HG03103 (cell line): ENCODE measurements at regions not wholly inside any gene's neighbourhood (a gene's known extent, or its start where the extent isn't known, plus 50 kb on each side); places are given as distances from the start of the nearest gene placed in this dataset.
"Not testable (repeated sequence)": the region's sequence is repeated elsewhere in the genome, so short reads cannot be mapped to it uniquely, and the experiment has no call there.

ENCODE experiments used
- ATAC-seq: cut with Tn5 transposase; IDR thresholded peaks from one replicate; pipeline ENCODE4 v1.9.1; 2021; ENCODE audit warnings: low read depth; ENCODE audit not compliant: unreplicated experiment

GRCh38 chr3:75379840-75380239, 284.3 kb upstream of the FRG2C start:
- ATAC-seq, result not testable (repeated sequence)

- no peak for ATAC-seq
Measured at GRCh38 chr3:75380276-75380771, 283.8 kb upstream of the FRG2C start.

GRCh38 chr3:75384016-75384415, 280.1 kb upstream of the FRG2C start:
- not testable (repeated sequence) for ATAC-seq

DNA sequence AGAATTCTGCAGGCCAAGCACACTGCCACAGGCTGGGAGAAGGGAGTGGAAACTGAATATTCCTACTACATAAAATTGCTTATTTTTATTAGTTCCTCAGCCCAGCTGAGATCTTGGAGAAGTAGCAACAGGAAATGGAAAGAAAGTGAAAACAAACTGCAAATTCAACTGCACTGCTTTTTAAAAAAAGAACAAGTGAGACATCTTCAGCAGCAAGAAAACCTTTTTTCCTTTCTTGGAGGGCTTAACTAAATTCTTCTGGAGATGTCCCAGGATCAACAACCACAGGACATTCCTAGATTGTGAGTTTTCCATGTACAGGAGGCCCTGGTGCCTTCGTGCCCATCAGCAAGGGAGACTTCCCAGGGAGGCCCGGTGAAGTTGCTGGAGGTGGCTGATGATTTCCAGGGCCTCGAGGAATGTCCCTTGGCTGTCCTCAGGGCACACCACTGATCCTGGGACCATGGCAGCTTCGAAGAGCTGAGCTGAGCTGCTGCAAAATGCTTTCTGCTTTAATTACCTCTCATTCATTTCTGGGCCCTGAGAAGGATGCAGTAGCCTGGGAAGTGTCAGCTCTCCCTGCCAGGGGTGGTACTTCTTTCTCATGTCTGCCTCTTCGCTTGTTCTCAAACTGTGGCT, 275.5 kb upstream of the FRG2C start:
- ATAC-seq, result not testable (repeated sequence)

- ATAC-seq, result not testable (repeated sequence)
Measured at GRCh38 chr3:75393288-75393694, 270.8 kb upstream of the FRG2C start.

GRCh38 chr3:75394102-75394501, 270.0 kb upstream of the FRG2C start:
- not testable (repeated sequence) for ATAC-seq

DNA sequence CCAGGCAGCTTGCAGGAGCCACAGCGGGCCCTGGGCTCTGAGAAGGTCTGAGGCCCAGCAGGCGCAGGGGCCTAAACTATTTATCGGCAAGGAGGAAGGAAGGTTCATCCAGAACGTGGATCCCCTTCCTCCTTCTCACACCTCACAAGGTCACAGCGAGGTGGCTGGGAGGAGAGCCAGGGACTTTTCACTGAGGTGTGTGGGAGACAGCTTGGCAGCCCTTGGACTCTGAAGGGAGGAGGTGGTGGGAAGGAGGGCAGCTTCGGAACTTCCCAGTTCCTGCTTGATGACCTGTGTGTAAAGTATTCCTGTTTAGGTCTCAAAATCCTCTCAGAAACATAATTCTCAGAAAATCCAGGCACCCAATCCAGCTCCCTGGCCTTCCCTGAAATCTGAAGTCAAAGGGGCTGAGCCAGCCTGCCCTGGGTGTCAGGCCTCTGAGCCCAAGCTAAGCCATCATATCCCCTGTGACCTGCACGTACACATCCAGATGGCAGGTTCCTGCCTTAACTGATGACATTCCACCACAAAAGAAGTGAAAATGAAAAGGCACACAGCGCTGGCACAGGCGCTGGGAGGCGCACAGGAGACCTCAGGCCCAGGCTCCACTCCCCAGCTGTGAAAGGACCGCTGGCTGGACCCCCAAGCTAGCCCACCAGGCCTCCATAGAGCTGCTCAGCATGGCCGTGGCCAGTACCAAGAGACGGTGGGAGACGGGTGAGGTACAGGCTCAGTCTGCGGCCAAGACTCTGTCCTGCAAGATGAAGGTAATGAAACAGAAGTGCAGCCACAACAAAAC, 269.4 kb upstream of the FRG2C start:
- ATAC-seq, result not testable (repeated sequence)

GRCh38 chr3:75395580-75396315, 268.4 kb upstream of the FRG2C start:
- ATAC-seq, result no peak

GRCh38 chr3:75396316-75396802, 267.8 kb upstream of the FRG2C start:
- no peak for ATAC-seq

DNA sequence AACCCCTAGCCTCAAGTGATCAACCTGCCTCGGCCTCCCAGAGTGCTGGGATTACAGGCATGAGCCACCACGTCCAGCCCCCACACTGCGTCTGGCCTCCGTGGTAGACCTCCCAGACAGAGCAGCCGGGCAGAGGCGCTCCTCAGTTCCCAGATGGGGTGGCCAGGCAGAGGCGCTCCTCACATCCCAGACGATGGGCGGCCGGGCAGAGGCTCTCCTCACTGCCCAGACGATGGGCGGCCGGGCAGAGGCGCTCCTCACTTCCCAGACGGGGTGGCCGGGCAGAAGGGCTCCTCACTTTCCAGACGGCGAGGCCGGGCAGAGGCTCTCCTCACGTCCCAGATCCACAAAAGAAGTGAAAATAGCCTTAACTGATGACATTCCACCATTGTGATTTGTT, 266.6 kb upstream of the FRG2C start:
- ATAC-seq, result not testable (repeated sequence)

GRCh38 chr3:75422101-75422945, 241.8 kb upstream of the FRG2C start:
- not testable (repeated sequence) for ATAC-seq

DNA sequence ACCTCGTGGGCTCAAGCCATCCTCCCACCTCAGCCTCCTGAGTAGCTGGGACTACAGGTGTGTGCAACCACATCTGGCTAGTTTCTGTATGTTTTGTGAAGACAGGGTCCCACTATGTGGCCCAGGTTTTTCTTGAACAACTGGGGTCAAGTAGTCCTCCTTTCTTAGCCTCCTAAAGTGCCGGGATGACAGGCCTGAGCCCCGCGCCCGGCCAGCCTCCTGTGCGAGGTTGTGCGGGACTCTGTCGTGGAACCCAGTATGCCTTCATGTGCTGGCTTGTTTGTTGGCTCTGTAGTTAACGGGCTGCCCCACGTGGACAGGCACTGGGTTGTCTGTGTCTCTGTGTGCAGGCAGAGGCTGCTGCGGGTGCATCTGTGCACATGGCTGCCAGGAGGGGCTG, 238.7 kb upstream of the FRG2C start:
- not testable (repeated sequence) for ATAC-seq

- not testable (repeated sequence) for ATAC-seq
Measured at GRCh38 chr3:75427486-75427885, 236.6 kb upstream of the FRG2C start.

DNA sequence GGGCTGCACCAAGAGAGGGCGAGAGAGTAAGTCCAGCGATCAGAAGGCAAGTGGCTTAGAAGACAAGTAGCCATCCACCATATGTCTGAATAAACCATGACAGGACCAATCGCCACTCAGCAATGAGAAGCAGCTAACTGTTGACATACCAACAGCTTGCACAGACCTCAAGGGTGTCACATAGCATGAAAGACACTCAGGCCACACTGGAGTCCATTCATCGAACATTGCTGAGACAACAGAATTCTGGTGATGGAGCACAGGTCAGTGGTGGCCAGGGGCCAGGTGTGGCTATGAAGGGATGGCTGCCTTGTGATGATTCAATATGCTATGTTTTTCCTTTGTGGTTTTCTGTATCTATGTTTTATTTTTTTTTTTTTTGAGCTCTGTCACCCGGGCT, 236.2 kb upstream of the FRG2C start:
- not testable (repeated sequence) for ATAC-seq

- ATAC-seq, result not testable (repeated sequence)
Measured at GRCh38 chr3:75429561-75430220, 234.4 kb upstream of the FRG2C start.

GRCh38 chr3:75430406-75430805, 233.7 kb upstream of the FRG2C start:
- not testable (repeated sequence) for ATAC-seq

- not testable (repeated sequence) for ATAC-seq
Measured at GRCh38 chr3:75431120-75431519, 233.0 kb upstream of the FRG2C start.

- ATAC-seq, result not testable (repeated sequence)
Measured at GRCh38 chr3:75432466-75432865, 231.7 kb upstream of the FRG2C start.

- ATAC-seq, result not testable (repeated sequence)
Measured at GRCh38 chr3:75432885-75433284, 231.2 kb upstream of the FRG2C start.
